Glomerular endothelial cell (primary cell): ENCODE measurements at regions not wholly inside any gene's neighbourhood (a gene's known extent, or its start where the extent isn't known, plus 50 kb on each side); places are given as distances from the start of the nearest gene placed in this dataset.

Source experiments
- DNase-seq: peaks from one replicate; pipeline ENCODE4 v3.0.0-alpha.2; 2011; ENCODE audit warnings: low read depth, low spot score; ENCODE audit errors: extremely low read depth

DNA sequence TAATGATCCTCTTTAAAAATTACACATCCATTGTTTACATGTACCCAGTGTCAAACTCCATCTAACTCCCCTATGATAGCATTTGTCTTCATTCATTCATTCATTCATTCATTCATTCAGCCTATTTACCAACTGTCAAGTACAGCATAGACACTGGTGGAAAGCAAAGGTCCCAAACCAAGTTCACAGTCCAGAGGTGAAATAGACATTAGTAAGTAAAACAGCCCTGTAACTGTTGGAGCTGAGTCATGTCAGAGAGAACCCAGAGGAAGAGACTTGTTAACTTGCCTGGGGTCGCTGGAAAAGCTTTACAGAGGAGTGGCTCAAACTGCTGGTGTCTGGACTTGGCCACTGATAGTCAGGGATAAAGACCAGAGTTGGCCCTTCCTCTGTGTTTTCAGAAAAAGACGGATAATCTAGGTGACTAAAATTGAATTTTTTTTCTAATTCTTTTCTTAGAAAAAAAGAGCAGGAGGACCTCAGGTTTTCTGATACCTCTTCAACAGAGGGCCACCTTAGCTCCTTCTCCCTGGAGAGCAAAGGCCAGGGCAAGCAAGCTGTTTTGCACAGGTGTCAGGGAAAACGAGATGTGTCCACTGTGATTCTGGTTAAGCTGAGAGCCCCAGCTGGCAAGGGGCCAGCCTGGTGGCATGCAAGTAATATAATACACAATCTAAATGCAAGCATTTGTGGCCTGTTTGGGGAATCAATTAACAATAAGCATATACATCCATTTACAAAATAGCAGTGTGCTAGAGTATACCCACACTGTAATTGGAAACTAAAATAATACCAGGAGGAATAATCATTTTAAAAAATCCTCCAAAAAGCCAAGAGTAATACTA lies 96.7 kb upstream of the SLC14A2 start:
- DNase-seq = no peak

DNA sequence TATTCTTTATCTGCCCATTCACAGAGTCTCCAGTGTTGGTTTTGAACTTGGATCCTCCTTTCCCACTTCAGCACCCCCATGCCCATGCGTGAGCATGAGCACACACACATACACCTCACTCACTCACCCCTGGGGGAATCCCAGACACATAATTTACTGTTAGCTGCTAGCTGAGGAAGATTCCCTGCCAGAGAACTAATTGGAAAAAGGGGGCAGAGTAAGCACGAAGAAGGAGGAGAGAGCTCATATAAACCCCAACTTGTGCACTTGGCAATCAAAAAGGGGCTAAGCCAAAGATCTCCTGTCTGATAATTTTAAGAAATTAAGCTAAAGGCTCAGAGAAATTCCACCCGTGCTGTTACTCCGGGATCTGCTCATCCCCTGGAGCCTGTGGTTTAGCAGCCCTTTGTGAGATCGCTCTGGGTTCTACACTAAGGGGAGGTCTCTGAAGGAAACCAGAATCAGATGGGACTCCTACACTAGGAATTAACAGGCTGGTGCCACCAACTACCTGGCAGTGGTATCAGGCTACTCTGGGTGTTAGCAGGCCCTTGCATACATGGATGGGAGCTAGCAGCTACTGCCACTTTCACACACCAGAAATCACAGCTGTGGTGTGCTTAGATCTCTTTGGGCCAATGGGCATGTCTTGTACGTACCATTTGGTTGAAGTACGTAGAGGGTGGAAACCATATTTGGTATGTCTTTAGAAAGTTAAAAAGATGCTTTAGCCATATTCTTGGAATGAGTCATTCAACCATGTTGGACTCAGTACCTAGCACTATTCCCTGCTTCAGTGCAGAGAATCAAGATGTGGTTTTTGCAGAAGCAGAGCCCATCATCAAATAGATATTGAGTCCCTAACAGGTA lies 95.6 kb upstream of the SLC14A2 start:
- DNase-seq = no peak

DNA sequence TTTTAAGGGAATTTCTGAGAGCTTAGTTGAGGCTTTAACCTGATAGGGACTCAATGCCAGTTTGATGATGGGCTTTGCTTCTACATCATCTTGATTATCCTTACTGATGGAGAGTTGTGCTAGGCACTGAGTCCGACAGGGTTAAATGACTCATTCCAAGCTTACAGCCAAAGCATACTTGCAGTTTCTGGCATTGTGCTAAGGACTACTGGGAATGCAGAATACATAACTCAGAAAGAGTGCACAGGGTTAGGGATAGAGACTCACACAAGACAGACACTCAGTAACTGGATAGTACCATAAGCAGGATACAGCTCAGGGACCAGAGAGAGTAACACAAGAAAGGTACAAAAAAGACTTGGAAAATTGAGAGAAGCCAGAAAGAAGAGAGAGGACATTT lies 94.1 kb upstream of the SLC14A2 start:
- DNase-seq = no peak

GRCh38 chr18:45521777-45522176 lies 93.5 kb upstream of the SLC14A2 start:
- DNase-seq = no peak

DNA sequence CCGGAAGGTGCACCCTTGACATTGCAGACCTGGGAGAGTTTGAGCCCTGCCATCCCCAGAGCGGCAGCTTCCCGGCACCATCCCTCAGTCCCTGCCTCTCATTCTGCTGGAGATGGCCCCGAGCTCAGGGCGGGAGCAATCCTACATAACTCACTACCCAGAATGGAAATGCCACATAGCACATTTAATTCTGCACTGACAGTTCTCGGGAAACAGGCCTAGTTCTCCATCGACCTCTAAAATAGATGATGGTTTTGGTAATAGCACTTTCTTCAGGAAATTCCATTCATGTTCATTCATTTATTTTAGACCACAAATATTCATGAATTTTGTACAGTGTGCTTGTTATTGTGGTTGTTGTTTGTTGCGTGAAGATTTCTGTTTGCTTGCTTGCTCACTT lies 92.9 kb upstream of the SLC14A2 start:
- DNase-seq = no peak

- DNase-seq = no peak
Observed at GRCh38 chr18:45525301-45525700, 90.0 kb upstream of the SLC14A2 start.

DNA sequence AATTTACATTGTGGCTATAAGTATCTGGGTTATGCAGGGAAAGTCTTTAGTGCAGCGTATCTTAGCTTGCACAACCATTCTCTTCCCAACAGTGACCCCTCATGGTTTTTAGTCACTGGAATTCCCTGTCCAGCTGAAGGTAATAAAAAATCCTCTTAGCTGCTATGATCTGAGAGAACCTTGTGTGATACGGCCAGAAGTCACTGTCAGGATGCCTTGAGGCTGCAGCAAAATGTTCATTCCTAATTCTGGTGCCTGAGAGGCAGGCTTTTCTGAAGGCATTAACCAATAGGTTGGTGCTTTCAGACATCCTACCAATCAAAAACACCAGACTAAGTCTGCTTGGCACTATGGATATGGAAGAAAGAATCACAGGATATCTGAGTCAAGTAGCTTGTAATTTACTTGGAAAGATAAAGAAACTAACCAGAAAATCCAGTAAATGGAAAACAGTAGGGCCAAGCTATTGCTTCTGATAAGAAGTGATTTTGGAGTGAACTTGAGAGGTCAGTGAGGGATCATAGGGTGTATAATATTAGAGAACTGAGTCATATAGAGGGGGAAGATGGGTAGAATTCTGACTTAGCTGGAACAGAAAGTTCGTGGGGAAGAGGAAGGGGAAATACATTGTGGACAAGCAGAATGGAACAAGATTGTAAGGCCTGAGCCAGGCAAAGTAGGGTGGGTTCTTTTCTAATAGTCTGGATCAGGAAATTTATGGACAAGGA lies 89.0 kb upstream of the SLC14A2 start:
- DNase-seq = no peak

DNA sequence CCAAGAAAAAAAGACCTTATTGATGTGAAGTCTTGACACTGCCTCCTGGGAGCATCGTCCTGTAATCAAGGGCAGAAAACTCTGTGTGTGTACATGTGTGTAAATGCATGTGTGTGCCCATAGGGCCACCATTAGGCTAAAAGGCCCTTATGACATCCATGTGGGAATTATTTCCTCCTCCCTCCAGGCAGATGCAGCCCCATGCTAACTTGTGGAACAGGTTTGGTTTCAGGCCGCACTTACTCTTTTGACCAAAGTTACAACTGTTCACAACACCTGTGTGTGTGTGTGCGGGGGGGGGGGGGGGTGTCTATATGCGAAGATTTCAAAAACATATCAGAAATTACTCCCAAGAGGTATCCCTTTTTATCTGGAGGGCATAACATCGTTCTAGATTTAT lies 87.4 kb upstream of the SLC14A2 start:
- DNase-seq = no peak

DNA sequence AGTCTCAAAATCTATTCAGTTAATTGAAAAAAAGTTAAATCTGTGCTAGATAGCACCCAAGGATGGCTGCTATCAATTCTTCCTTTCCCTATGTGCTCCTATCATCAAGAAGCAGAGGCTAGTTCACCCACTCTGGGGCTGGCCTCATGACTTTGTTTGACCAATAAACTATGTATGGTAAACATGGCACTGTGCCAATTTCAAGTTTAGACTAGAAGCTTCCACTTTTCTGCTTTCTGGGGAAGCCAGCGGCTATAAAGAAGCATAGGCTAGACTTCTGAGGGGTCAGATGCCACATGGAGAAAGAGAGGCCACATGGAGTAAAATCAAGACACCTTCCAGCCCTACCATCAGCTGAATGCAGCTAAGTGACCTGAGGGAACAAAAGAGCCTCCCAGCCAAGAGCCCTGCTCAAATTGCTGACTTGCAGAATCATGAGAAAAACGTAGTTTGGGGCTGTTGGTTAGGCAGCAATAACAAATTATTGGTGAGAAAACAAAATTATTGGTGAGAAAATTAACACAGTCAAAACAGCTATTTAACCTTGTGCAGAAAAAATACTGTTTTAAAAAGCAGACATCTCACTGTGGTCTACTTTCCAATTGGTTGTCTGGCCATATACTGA lies 86.5 kb upstream of the SLC14A2 start:
- DNase-seq = no peak

DNA sequence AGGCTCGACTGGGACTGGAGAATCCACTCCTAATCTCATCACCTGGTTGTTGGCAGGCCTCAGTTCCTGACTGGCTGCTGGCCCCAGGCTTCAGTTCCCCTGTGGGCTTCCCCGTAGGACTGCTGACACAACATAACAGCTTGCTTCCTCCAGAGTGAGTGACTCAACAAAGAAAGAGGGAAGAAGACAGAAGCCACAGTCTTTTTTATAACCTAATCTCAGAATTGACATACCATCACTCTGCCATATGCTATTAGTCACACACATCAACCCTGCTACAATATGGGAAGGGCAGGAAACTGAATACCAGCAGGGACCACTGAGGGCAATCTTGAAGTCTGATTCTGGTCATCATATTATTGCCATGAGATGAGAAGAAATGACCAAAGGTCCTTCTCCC lies 76.8 kb upstream of the SLC14A2 start:
- no peak for DNase-seq

- DNase-seq = no peak
Observed at GRCh38 chr18:45539491-45539891, 75.8 kb upstream of the SLC14A2 start.

GRCh38 chr18:45540125-45540524 lies 75.2 kb upstream of the SLC14A2 start:
- DNase-seq = no peak

GRCh38 chr18:45541421-45541820 lies 73.9 kb upstream of the SLC14A2 start:
- no peak for DNase-seq

DNA sequence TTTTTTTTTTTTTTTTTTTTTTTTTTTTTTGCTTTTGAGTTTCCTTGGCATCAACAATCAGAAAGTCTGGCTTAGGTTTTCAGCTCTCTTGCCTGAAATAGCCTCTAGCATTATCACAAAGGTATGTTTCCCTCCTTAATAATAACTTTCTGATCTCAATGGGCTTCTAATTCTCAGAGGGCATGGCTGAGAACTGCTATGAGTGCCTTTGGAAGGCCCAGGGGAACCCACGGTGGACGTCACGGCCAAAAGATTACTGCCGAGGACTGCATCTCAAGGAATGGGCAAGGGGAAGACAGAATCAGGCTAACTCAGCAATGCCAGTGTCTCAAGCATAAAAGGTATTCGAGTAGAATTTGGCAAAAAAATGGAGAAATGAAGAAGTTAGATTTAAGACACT lies 73.2 kb upstream of the SLC14A2 start:
- DNase-seq = no peak

DNA sequence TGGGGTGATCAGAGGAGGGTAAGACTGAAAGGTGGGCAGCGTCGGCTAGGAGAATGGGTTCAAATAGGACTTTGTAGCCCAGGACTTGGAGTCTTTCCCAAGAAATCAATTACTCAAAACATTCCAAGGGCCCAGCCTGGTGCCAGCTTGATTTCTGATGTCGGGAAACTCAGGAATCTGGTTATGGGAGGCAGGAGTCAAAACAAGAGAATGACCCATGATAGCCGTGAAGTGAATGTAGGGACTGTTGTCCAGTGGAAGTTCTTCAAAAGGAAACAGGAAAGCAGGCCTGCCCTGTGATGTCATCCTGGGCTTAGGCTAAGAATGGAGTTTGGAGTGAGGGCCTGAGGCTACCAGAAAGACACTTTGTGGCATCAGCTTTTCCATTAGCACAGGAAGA lies 67.4 kb upstream of the SLC14A2 start:
- no peak for DNase-seq

DNA sequence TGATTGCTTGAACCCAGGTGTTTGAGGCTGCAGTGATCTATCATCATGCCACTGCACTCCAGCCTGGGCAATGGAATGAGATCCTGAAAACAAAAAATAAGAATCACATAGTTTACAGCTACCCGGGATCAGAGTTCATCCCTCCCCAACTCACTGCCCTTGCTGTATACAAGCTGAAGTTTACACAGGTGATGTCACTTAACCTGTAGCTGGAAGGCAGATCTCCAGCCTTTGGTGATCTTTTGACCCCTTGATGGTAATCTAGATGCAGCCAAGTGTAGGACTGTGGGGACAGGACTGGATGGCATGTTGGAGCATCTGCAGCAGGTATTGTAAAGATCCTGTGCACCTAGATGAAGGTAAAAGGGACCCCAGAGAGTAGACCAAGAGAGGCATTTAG lies 66.7 kb upstream of the SLC14A2 start:
- DNase-seq = no peak

DNA sequence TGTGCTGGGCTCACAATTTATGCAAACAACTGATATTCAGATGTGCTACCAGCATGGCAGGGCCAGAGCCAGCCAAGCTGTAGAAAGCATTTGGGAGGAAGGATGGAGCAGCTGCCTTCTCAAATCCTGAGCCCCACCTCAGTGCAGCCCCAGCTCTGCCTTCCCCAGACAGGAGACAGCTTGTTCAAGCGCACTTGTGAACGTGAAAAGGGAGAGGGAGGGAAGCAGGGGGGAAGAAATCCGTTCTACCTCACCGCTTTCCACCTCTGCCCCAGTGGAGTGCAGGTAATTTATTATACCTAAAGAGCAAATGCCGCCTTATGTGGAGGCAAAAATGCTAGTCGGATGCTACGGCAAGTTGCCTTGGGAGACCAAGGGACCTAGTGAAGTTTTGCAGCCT lies 66.0 kb upstream of the SLC14A2 start:
- no peak for DNase-seq

DNA sequence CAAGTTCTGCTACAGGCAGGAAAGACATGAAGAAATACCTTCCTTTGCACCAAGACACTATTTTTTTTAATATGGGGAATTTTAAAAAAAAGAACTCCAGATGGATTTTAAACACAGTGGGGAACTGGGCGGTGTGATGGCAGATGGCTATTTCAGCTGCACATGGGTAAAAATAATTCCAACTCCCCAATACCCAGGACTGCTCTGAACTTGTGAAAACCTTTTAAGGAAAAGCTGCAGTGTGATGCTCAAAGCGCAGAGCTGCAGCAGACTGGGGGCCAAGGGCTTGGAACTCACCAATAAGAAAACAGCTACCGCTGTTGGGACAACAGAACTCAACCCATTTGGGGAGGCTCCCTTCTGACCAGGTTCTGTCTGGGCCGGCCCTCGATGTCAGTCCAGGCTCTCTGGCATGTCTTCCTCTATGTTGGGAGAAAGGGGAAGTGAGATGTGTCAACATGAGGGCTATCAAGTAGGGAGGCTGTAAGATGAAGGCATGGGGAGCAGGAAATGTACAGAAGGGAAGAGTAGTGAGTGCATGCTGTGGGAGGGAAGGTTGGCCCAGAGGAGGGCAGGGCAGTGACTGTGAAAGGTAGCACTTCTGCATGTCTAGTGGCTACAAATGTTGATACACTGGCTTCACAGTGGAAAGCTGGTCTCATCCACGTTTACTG lies 64.0 kb upstream of the SLC14A2 start:
- no peak for DNase-seq

DNA sequence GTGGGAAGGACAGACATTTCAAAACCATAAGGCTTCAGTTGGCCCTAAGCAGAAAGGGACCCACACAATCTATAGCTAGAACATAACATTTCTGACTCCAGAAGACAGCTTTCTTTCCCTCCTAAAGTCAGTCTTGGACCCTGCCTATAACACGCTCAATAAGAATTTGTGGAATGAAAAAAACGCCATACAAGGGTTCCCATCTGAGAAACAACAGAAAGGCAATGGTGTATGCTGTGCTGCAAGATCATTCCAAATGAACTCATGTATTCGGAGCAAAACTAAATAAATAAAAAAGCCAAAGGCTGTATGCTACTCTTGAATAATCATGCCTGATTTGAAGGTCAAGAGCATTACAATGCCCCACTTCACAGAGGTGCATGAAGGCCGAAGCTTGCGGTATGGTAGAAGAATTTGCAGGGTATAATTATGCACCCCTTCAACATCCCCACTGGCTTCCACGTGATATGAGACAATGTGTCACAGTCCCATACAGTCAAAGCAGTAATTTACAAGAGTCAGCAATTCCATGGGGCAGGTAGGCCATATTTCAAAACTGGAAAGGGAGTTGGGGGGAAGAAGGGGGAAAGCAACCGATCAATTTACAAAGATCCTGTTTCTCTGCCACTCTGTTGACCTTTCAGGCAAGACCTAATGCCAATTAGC lies 61.4 kb upstream of the SLC14A2 start:
- DNase-seq = no peak

- DNase-seq = no peak
Observed at GRCh38 chr18:45554389-45554737, 60.9 kb upstream of the SLC14A2 start.
